GM12878 (cell line): ENCODE measurements at regions not wholly inside any gene's neighbourhood (a gene's known extent, or its start where the extent isn't known, plus 50 kb on each side); places are given as distances from the start of the nearest gene placed in this dataset.

Experiments
- ATAC-seq: fragments of 200-7000 bp; cut with Tn5 transposase; 3 replicates; pipeline ENCODE4 v1.9.1; 2020; ENCODE audit warnings: mild to moderate bottlenecking, moderate library complexity
- BruUV-seq: library from RNA; stranded (reverse); fragments of 400-500 nt; replicated peaks from 2 replicates; lab custom pipeline; 2021; lab: Mats Ljungman, UMichigan
- CTCF ChIA-PET: fragments of 300-600 bp; sonication (Branson Sonifier 250); formaldehyde crosslinking; extraction: SDS; loops from one replicate; lab custom pipeline; 2021; ENCODE audit warnings: inconsistent platforms; lab: Yijun Ruan, JAX
- POLR2A ChIA-PET: fragments of 350-600 bp; formaldehyde crosslinking; extraction: SDS; loops from one replicate; lab custom pipeline; 2021; ENCODE audit warnings: inconsistent platforms; lab: Charles Lee
- RAD21 ChIA-PET: fragments of 300-600 bp; sonication (Branson Sonifier 250); formaldehyde crosslinking; loops from one replicate; lab custom pipeline; 2023; ENCODE audit warnings: antibody characterized with exemption; ENCODE audit not compliant: unreplicated experiment; lab: Charles Lee
- SMC1A ChIA-PET: fragments of 300-600 bp; sonication (Branson Sonifier 250); formaldehyde crosslinking; loops from one replicate; lab custom pipeline; 2023; ENCODE audit not compliant: unreplicated experiment, uncharacterized antibody; lab: Charles Lee
- DNase-seq: peaks from one replicate; pipeline ENCODE4 v3.0.0-alpha.2; 2011; ENCODE audit warnings: low read depth, low spot score
- FAIRE-seq: peaks from 3 replicates; lab custom pipeline; 2011; peaks lifted over from hg19 to GRCh38; lab: Jason Lieb, UNC
- H2AFZ ChIP-seq: 2 replicates; pipeline ENCODE4 v1.6.0; 2011; ENCODE audit warnings: low read depth, low read length, control low read depth; ENCODE audit not compliant: control insufficient read depth
- H3K27ac ChIP-seq: 2 replicates; pipeline ENCODE4 v1.5.1; 2011; ENCODE audit warnings: control low read depth; ENCODE audit not compliant: control insufficient read depth, insufficient read depth
- H3K27me3 ChIP-seq, 2 experiments: replicated peaks in 1 of 2; 2 replicates each; pipeline versions ENCODE4 v1.6.0 to v1.6.1; 2011; ENCODE audit warnings: low read length in 1 of 2; ENCODE audit not compliant: control insufficient read depth in 2 of 2, insufficient read depth in 2 of 2
- H3K36me3 ChIP-seq, 2 experiments: 2 replicates each; pipeline ENCODE4 v1.5.1; 2011; ENCODE audit warnings: low read length in 1 of 2; ENCODE audit not compliant: control insufficient read depth in 2 of 2, insufficient read depth in 2 of 2
- H3K4me1 ChIP-seq: 2 replicates; pipeline ENCODE4 v1.6.1; 2011; ENCODE audit warnings: mild to moderate bottlenecking, low read length, moderate library complexity, mixed read lengths; ENCODE audit not compliant: control insufficient read depth, insufficient read depth
- H3K4me2 ChIP-seq: 2 replicates; pipeline ENCODE4 v1.6.0; 2011; ENCODE audit warnings: control low read depth; ENCODE audit not compliant: control insufficient read depth, insufficient read depth
- H3K4me3 ChIP-seq: fragments of 200-600 bp; sonication (generic); 2 replicates; pipeline ENCODE4 v1.5.1; 2016
- H3K79me2 ChIP-seq: 2 replicates; pipeline ENCODE4 v1.6.0; 2011; ENCODE audit warnings: low read length; ENCODE audit not compliant: control insufficient read depth, insufficient read depth
- H3K9ac ChIP-seq: 2 replicates; pipeline ENCODE4 v1.8.0; 2011; ENCODE audit warnings: low read length, control low read depth, mixed read lengths; ENCODE audit not compliant: control insufficient read depth, insufficient read depth
- H3K9me3 ChIP-seq: replicated peaks from 3 replicates; pipeline ENCODE4 v1.5.1; 2011; ENCODE audit warnings: mild to moderate bottlenecking, low read length; ENCODE audit not compliant: control insufficient read depth, insufficient read depth
- H4K20me1 ChIP-seq: 2 replicates; pipeline ENCODE4 v1.6.0; 2011; ENCODE audit not compliant: control insufficient read depth, insufficient read depth
- BACH1 ChIP-seq: fragments of 450-650 bp; IDR thresholded peaks from 2 replicates; pipeline ENCODE4 v1.6.1; 2017; ENCODE audit warnings: mild to moderate bottlenecking, borderline replicate concordance
- BMI1 ChIP-seq: fragments of 450-650 bp; IDR thresholded peaks from 2 replicates; pipeline ENCODE4 v1.6.1; 2016; ENCODE audit warnings: mild to moderate bottlenecking, moderate library complexity, borderline replicate concordance
- CHD1 ChIP-seq: IDR thresholded peaks from 2 replicates; pipeline ENCODE4 v1.6.1; 2012; ENCODE audit warnings: low read depth, low read length, improper control_type of control experiment
- EGR1 ChIP-seq, 2 experiments: IDR thresholded peaks; 1 replicate in 1 of 2; 2 replicates in 1 of 2; pipeline ENCODE4 v1.6.1; 2011 to 2012; ENCODE audit warnings: low read depth in 2 of 2, low read length in 2 of 2, borderline replicate concordance in 1 of 2, mild to moderate bottlenecking in 1 of 2, moderate library complexity in 1 of 2
- GATAD2B ChIP-seq: fragments of 450-650 bp; conservative IDR thresholded peaks from 2 replicates; pipeline ENCODE4 v1.6.1; 2017; ENCODE audit warnings: low read depth, mild to moderate bottlenecking, moderate library complexity
- IRF3 ChIP-seq: fragments of 450-650 bp; IDR thresholded peaks from 2 replicates; pipeline ENCODE4 v1.6.1; 2014; ENCODE audit warnings: mild to moderate bottlenecking
- MTA2 ChIP-seq: fragments of 450-650 bp; IDR thresholded peaks from 2 replicates; pipeline ENCODE4 v1.6.1; 2016; ENCODE audit warnings: low read depth, mild to moderate bottlenecking, moderate library complexity
- PRDM15 ChIP-seq: fragments of 450-650 bp; formaldehyde crosslinking; IDR thresholded peaks from 2 replicates; pipeline ENCODE4 v1.4.0; 2020; ENCODE audit warnings: mild to moderate bottlenecking, moderate library complexity
- SKIL ChIP-seq: fragments of 450-650 bp; IDR thresholded peaks from 2 replicates; pipeline ENCODE4 v1.6.1; 2017; ENCODE audit warnings: mild to moderate bottlenecking, low read depth, inconsistent platforms; ENCODE audit not compliant: poor library complexity, severe bottlenecking
- YBX1 ChIP-seq: fragments of 450-650 bp; IDR thresholded peaks from 2 replicates; pipeline ENCODE4 v1.6.1; 2016; ENCODE audit warnings: antibody characterized with exemption
- YY1 ChIP-seq: IDR thresholded peaks from 2 replicates; pipeline ENCODE4 v1.6.1; 2011; ENCODE audit warnings: low read depth, mild to moderate bottlenecking, low read length
- WGBS: methylation state at CpG from one replicate; pipeline ENCODE4 v1.1.6; 2016; ENCODE audit warnings: low lambda C conversion rate; ENCODE audit not compliant: insufficient replicate concordance, insufficient coverage; ENCODE audit errors: missing lambda C conversion rate; 5-methylcytosine and 5-hydroxymethylcytosine counted together
- in situ Hi-C: fragments of 300-500 bp; cut with MboI; formaldehyde crosslinking; loops from 9 replicates; pipeline ENCODE4 v1.14.3; 2018; ENCODE audit warnings: mixed read lengths
- intact Hi-C: fragments of 100-400 bp; cut with micrococcal nuclease; formaldehyde crosslinking; loops from one replicate; pipeline ENCODE4 v1.14.2; 2022; ENCODE audit not compliant: unreplicated experiment
- TF ChIP-seq, protein P1 (sequence below): IDR thresholded peaks from 2 replicates; pipeline ENCODE4 v1.6.1; 2011; ENCODE audit warnings: low read depth, low read length, improper control_type of control experiment, borderline replicate concordance

DNA sequence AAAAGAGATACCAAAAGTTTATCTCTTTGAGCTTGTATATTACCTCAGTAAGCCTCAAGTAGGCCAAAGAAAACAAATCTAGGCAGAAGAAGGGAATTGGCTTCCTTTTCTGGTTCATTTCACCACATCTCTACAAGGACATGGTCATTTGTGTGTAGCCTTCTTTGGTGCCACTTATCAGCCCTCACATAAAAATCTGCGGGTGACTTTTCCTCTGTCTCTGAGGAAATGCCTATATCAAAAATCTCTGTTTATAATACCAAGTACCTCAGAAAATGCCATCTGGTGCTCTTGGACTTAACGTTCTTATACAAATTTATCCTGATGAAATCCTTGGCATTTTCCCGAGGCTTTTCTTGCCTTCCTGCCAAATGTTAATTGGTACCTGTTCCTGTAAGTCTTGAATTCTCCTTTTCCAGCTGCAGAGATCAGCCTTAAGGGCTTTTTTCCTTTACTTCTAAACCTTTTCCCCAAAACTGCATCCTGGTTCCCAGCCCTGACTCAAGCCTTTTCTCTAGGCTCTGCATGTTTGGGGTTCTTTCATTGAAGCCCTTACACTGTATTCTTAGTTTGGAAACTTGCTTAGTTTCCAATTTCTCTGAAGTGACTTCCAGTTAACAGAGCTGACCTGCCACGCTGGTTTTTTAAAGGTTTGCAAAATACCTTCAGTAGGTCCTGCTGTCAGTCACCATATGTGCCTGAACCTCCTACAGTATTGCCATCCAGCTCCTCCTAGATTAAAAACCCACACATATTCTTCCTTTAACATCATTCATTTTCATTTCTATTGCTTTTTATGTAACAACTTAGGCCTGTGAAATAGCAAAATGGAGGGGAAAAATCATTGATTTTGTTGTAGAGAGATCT, 191.2 kb upstream of the PREP start (continued):
- TF ChIP-seq PRDM15: no peak
- no peak for TF ChIP-seq EGR1 (IDR thresholded peaks at IDR 0.05; ENCODE audit: borderline replicate concordance in 1 of 2, low read depth in 2 of 2, low read length in 2 of 2)
- no peak for TF ChIP-seq BMI1

DNA sequence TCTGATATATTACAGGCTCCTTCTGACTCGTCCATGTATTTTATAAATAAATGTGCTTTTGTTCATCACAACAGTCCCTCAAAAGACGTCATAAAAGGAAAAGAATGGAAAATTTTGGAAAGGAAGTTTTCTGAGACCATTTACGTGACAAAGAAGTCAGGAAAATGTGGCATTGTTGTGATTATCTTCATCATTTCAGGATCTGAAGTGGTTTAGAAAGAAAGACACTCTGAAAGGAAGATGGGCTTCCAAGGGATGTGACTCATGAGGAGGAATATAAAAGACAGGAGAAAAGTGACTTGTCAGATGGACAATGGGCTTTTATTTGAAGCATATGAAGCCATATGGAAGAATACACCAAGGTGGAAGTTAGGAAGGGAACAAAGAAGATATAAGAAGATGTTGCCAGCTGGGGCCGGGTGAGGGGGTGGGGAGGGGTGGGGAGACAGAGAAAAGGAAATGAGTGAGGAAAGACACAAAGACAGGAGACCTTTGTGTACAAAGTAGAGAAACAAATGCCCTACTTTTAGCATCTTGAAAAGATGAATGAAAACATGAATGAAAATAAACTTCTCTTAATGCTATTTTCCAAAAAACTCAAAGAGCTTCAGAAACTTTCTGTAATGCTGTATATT, 190.3 kb upstream of the PREP start:
- in situ Hi-C loops: no loop called here
- no peak for FAIRE-seq
- POLR2A ChIA-PET: no interaction called here
- TF ChIP-seq GATAD2B (no peak), MTA2 (no peak), BACH1 (no peak), SKIL (no peak), YY1 (no peak), YBX1 (no peak), CHD1 (no peak), IRF3 (no peak)
- TF ChIP-seq, protein P1, sequence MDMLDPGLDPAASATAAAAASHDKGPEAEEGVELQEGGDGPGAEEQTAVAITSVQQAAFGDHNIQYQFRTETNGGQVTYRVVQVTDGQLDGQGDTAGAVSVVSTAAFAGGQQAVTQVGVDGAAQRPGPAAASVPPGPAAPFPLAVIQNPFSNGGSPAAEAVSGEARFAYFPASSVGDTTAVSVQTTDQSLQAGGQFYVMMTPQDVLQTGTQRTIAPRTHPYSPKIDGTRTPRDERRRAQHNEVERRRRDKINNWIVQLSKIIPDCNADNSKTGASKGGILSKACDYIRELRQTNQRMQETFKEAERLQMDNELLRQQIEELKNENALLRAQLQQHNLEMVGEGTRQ: no peak

More for the DNA sequence above, 190.3 kb upstream of the PREP start:
- H3K4me3 ChIP-seq: no peak overlapping the region
- ChIA-PET RAD21 (interaction anchor here (0.9 to 1.5 kb wide), 3 partner anchors 9 to 110 kb away, joined by 3 to 4 read pairs (median 3); no protein-coding TSS in a partner anchor), SMC1A (interaction anchor here (0.9 to 2.1 kb wide), 6 partner anchors 9 to 105 kb away, joined by 3 to 9 read pairs (median 4); no protein-coding TSS in a partner anchor), CTCF (interaction anchor here (1.0 kb wide), 1 partner anchor 53 kb away, joined by 3 read pairs; no protein-coding TSS in a partner anchor)
- H3K9me3 ChIP-seq: peaks cover 4% of the 10 kb centered on the region; the same call in 2 of the 3 replicates
- H4K20me1 ChIP-seq: no peaks in the 10 kb centered on the region
- H2AFZ ChIP-seq: no peak overlapping the region
- intact Hi-C loops: no loop called here
- H3K27ac ChIP-seq: no peak overlapping the region
- H3K9ac ChIP-seq: no peak overlapping the region
- DNase-seq (no peak), ATAC-seq (no peak)
- no peaks in the 10 kb centered on the region for H3K36me3 ChIP-seq
- no peak overlapping the region for H3K4me2 ChIP-seq
- no peaks in the 10 kb centered on the region for H3K27me3 ChIP-seq
- no peaks in the 10 kb centered on the region for H3K79me2 ChIP-seq
- WGBS: 76% methylated on average over 3 of the region's 4 CpGs
- H3K4me1 ChIP-seq: peaks cover 4% of the 10 kb centered on the region; the same call in 1 of the 2 replicates
- BruUV-seq: no TSS peak
